Mesenchymal stem cell (in vitro differentiated cells and primary cell): ENCODE measurements at regions not wholly inside any gene's neighbourhood (a gene's known extent, or its start where the extent isn't known, plus 50 kb on each side); places are given as distances from the start of the nearest gene placed in this dataset.

Source experiments
- DNase-seq: peaks from one replicate; pipeline ENCODE4 v3.0.0-alpha.2; 2013
- H2AFZ ChIP-seq: one replicate; pipeline ENCODE4 v1.6.1; 2013; ENCODE audit warnings: low read depth, mild to moderate bottlenecking, control low read depth, inconsistent platforms, low read length, moderate library complexity
- H2AK5ac ChIP-seq: 2 replicates; pipeline ENCODE4 v1.6.1; 2013; ENCODE audit warnings: low read length, moderate library complexity, mild to moderate bottlenecking, inconsistent platforms; ENCODE audit not compliant: severe bottlenecking
- H2BK120ac ChIP-seq: one replicate; pipeline ENCODE4 v1.6.1; 2013; ENCODE audit warnings: low read depth, mild to moderate bottlenecking, inconsistent platforms, low read length, moderate library complexity
- H2BK12ac ChIP-seq, 2 experiments: one replicate each; pipeline ENCODE4 v1.6.1; 2013; ENCODE audit warnings: inconsistent platforms in 2 of 2, low read length in 2 of 2, mild to moderate bottlenecking in 2 of 2, moderate library complexity in 2 of 2, control low read depth in 1 of 2
- H2BK15ac ChIP-seq: one replicate; pipeline ENCODE4 v1.6.1; 2013; ENCODE audit warnings: mild to moderate bottlenecking, low read depth, inconsistent platforms; ENCODE audit not compliant: poor library complexity, severe bottlenecking
- H2BK5ac ChIP-seq: 2 replicates; pipeline ENCODE4 v1.6.1; 2013; ENCODE audit warnings: low read depth, mild to moderate bottlenecking, low read length, control low read depth, inconsistent platforms; ENCODE audit not compliant: poor library complexity, severe bottlenecking
- H3K14ac ChIP-seq, 2 experiments: one replicate each; pipeline ENCODE4 v1.6.1; 2013; ENCODE audit warnings: inconsistent platforms in 2 of 2, low read length in 2 of 2, control low read depth in 1 of 2, mild to moderate bottlenecking in 1 of 2, moderate library complexity in 1 of 2
- H3K18ac ChIP-seq, 2 experiments: one replicate each; pipeline ENCODE4 v1.6.1; 2013; ENCODE audit warnings: inconsistent platforms in 2 of 2, low read length in 2 of 2, control low read depth in 1 of 2, low read depth in 1 of 2, mild to moderate bottlenecking in 1 of 2
- H3K23ac ChIP-seq, 2 experiments: one replicate each; pipeline ENCODE4 v1.6.1; 2013; ENCODE audit warnings: inconsistent platforms in 2 of 2, low read length in 2 of 2, mild to moderate bottlenecking in 2 of 2, moderate library complexity in 2 of 2, control low read depth in 1 of 2
- H3K27ac ChIP-seq: 2 replicates; pipeline ENCODE4 v1.5.1; 2013; ENCODE audit warnings: mild to moderate bottlenecking, moderate library complexity, low read length, control low read depth, inconsistent platforms; ENCODE audit not compliant: poor library complexity, severe bottlenecking
- H3K27me3 ChIP-seq, 2 experiments: 2 replicates each; pipeline versions ENCODE4 v1.6.1 to v1.7.0; 2013; ENCODE audit warnings: low read length in 2 of 2, mild to moderate bottlenecking in 2 of 2, moderate library complexity in 2 of 2, control low read depth in 1 of 2, inconsistent platforms in 1 of 2; ENCODE audit not compliant: control insufficient read depth in 1 of 2, insufficient read depth in 1 of 2
- H3K36me3 ChIP-seq, 2 experiments: 2 replicates each; pipeline versions ENCODE4 v1.6.1 to v1.7.0; 2013; ENCODE audit warnings: low read length in 2 of 2, control low read depth in 1 of 2, inconsistent platforms in 1 of 2, low read depth in 1 of 2, mild to moderate bottlenecking in 1 of 2; ENCODE audit not compliant: insufficient read depth in 2 of 2, control insufficient read depth in 1 of 2
- H3K4ac ChIP-seq, 2 experiments: one replicate each; pipeline ENCODE4 v1.6.1; 2013; ENCODE audit warnings: inconsistent platforms in 2 of 2, low read length in 2 of 2, mild to moderate bottlenecking in 2 of 2, moderate library complexity in 2 of 2, control low read depth in 1 of 2, low read depth in 1 of 2
- H3K4me1 ChIP-seq: 2 replicates; pipeline ENCODE4 v1.6.1; 2013; ENCODE audit warnings: low read depth, low read length, control low read depth; ENCODE audit not compliant: control insufficient read depth, insufficient read depth
- H3K4me2 ChIP-seq: 2 replicates; pipeline ENCODE4 v1.6.1; 2013; ENCODE audit warnings: low read length, mild to moderate bottlenecking, inconsistent platforms; ENCODE audit not compliant: poor library complexity, severe bottlenecking
- H3K4me3 ChIP-seq, 2 experiments: 2 replicates each; pipeline versions ENCODE4 v1.5.1 to v1.7.0; 2013; ENCODE audit warnings: low read length in 2 of 2, mild to moderate bottlenecking in 2 of 2, control low read depth in 1 of 2, low read depth in 1 of 2; ENCODE audit not compliant: insufficient read depth in 1 of 2
- H3K79me1 ChIP-seq: replicated peaks from 2 replicates; pipeline ENCODE4 v1.6.1; 2013; ENCODE audit warnings: mild to moderate bottlenecking, control low read depth, low read length, inconsistent platforms; ENCODE audit not compliant: poor library complexity, severe bottlenecking
- H3K9ac ChIP-seq: 2 replicates; pipeline ENCODE4 v1.7.0; 2013; ENCODE audit warnings: mild to moderate bottlenecking, low read length, moderate library complexity
- H3K9me3 ChIP-seq: 2 replicates; pipeline ENCODE4 v1.7.0; 2013; ENCODE audit warnings: mild to moderate bottlenecking, low read length; ENCODE audit not compliant: control insufficient read depth
- H4K8ac ChIP-seq: one replicate; pipeline ENCODE4 v1.6.1; 2013; ENCODE audit warnings: inconsistent platforms, mild to moderate bottlenecking, low read length, moderate library complexity
- H4K91ac ChIP-seq: one replicate; pipeline ENCODE4 v1.6.1; 2013; ENCODE audit warnings: mild to moderate bottlenecking, low read length, inconsistent platforms
- WGBS: methylation state at CpG from one replicate; pipeline ENCODE4 v1.1.7; 2013; ENCODE audit warnings: mixed read lengths; 5-methylcytosine and 5-hydroxymethylcytosine counted together

- Histone ChIP-seq H3K14ac (no peak overlapping the region), H3K18ac (no peak overlapping the region), H3K9me3 (no peaks in the 10 kb centered on the region), H2BK12ac (no peak overlapping the region), H3K79me1 (no peaks in the 10 kb centered on the region), H2BK5ac (no peak overlapping the region), H3K27me3 (peaks cover 3 to 16% of the 10 kb centered on the region in 2 experiments), H3K4me1 (no peaks in the 10 kb centered on the region), H3K4me2 (no peak overlapping the region), H3K4me3 (no peak overlapping the region), H3K9ac (no peak overlapping the region), H3K27ac (no peak overlapping the region), H3K36me3 (no peaks in the 10 kb centered on the region), H3K4ac (no peak overlapping the region), H3K23ac (no peak overlapping the region), H2AK5ac (no peak overlapping the region), H2BK15ac (no peak overlapping the region), H4K91ac (no peak overlapping the region), H2AFZ (no peak overlapping the region), H2BK120ac (no peak overlapping the region), H4K8ac (no peak overlapping the region)
- 82% methylated on average over 5 of the region's 5 CpGs for WGBS
- no peak for DNase-seq
Observed at GRCh38 chr5:174182111-174182510, 136.6 kb downstream of the NSG2 start.

GRCh38 chr5:174183701-174184100 lies 138.2 kb downstream of the NSG2 start:
- 87% methylated on average over 9 of the region's 9 CpGs for WGBS
- Histone ChIP-seq H3K18ac (no peak overlapping the region), H3K4me3 (no peak overlapping the region), H2AFZ (no peak overlapping the region), H4K91ac (no peak overlapping the region), H3K27me3 (peaks cover 3 to 19% of the 10 kb centered on the region in 2 experiments), H3K4ac (no peak overlapping the region), H3K23ac (no peak overlapping the region), H4K8ac (no peak overlapping the region), H3K79me1 (no peaks in the 10 kb centered on the region), H2BK12ac (no peak overlapping the region), H3K9ac (no peak overlapping the region), H2BK5ac (no peak overlapping the region), H2AK5ac (no peak overlapping the region), H3K9me3 (no peaks in the 10 kb centered on the region), H3K4me2 (no peak overlapping the region), H3K27ac (no peak overlapping the region), H3K14ac (no peak overlapping the region), H2BK120ac (no peak overlapping the region), H3K36me3 (no peaks in the 10 kb centered on the region), H2BK15ac (no peak overlapping the region), H3K4me1 (no peaks in the 10 kb centered on the region)
- no peak for DNase-seq

GRCh38 chr5:174185506-174185905 lies 140.0 kb downstream of the NSG2 start:
- no peak overlapping the region for H2AFZ ChIP-seq
- H2AK5ac ChIP-seq, result no peak overlapping the region
- H3K23ac ChIP-seq, result no peak overlapping the region
- H3K9me3 ChIP-seq, result no peaks in the 10 kb centered on the region
- no peak overlapping the region for H3K27ac ChIP-seq
- H3K4me3 ChIP-seq, result no peak overlapping the region
- no peak overlapping the region for H4K91ac ChIP-seq
- H3K14ac ChIP-seq, result no peak overlapping the region
- no peak overlapping the region for H4K8ac ChIP-seq
- H3K27me3 ChIP-seq, result peaks cover 3 to 27% of the 10 kb centered on the region in 2 experiments
- no peaks in the 10 kb centered on the region for H3K4me1 ChIP-seq
- H3K18ac ChIP-seq, result no peak overlapping the region
- no peak for DNase-seq
- H3K36me3 ChIP-seq, result no peaks in the 10 kb centered on the region
- H2BK5ac ChIP-seq, result no peak overlapping the region
- H3K4ac ChIP-seq, result no peak overlapping the region
- no peak overlapping the region for H3K4me2 ChIP-seq
- H3K79me1 ChIP-seq, result no peaks in the 10 kb centered on the region
- no peak overlapping the region for H3K9ac ChIP-seq
- 75% methylated on average over 3 of the region's 3 CpGs for WGBS
- no peak overlapping the region for H2BK12ac ChIP-seq
- H2BK120ac ChIP-seq, result no peak overlapping the region
- H2BK15ac ChIP-seq, result no peak overlapping the region

DNA sequence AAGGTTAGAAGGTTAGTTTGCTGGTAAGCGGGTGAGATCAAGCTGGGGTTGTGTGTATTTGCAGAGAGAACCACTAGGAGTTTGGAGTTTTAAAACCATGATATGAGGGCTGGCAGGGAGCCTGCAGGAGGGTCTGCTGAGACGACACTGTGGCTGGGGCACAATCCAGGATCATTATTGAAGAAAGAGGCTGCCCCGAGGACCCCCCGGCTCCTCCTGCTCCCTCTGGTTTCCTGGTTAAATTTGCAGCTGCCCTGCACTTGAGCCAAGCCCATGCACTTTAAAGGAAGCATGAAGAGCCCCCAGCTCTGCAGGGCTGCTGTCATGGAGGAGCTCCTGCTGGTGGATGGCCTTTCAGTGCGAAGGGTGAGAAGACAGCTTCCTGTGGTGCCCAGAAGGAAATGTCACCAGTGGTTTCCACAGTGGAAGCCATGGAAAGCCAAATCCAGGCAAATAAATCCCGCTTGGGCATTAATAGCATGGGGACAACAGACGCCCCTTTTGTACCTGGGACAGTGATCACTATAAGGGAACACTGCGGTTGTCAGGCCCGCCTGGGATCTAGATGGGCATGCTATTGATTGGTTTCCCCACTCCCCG lies 140.7 kb downstream of the NSG2 start:
- 74% methylated on average over 10 of the region's 10 CpGs for WGBS
- H3K79me1 ChIP-seq, result no peaks in the 10 kb centered on the region

More for the DNA sequence above, 140.7 kb downstream of the NSG2 start:
- DNase-seq, result no peak
- Histone ChIP-seq H3K9ac (no peak overlapping the region), H3K14ac (no peak overlapping the region), H3K27ac (no peak overlapping the region), H4K91ac (no peak overlapping the region), H3K4ac (no peak overlapping the region), H2BK15ac (no peak overlapping the region), H3K9me3 (no peaks in the 10 kb centered on the region), H2BK120ac (no peak overlapping the region), H3K27me3 (peaks cover 3 to 24% of the 10 kb centered on the region in 2 experiments), H3K4me2 (no peak overlapping the region), H3K4me3 (no peak overlapping the region), H2AK5ac (no peak overlapping the region), H4K8ac (no peak overlapping the region), H3K4me1 (no peaks in the 10 kb centered on the region), H3K18ac (no peak overlapping the region), H2AFZ (no peak overlapping the region), H3K36me3 (no peaks in the 10 kb centered on the region), H2BK12ac (no peak overlapping the region), H3K23ac (no peak overlapping the region), H2BK5ac (no peak overlapping the region)
